Choroid plexus epithelial cell (primary cell): ENCODE measurements at regions not wholly inside any gene's neighbourhood (a gene's known extent, or its start where the extent isn't known, plus 50 kb on each side); places are given as distances from the start of the nearest gene placed in this dataset.

Source experiments
- DNase-seq: peaks from one replicate; pipeline ENCODE4 v3.0.0-alpha.2; 2010; ENCODE audit warnings: low read depth
- H3K4me3 ChIP-seq: 2 replicates; pipeline ENCODE4 v1.5.1; 2011; ENCODE audit warnings: low read depth, mild to moderate bottlenecking, control low read depth, low read length, moderate library complexity
- TF ChIP-seq, protein P1 (sequence below): conservative IDR thresholded peaks from 2 replicates; pipeline ENCODE4 v1.5.1; 2011; ENCODE audit warnings: low read depth, mild to moderate bottlenecking, control low read depth, inconsistent platforms, low read length, moderate library complexity

DNA sequence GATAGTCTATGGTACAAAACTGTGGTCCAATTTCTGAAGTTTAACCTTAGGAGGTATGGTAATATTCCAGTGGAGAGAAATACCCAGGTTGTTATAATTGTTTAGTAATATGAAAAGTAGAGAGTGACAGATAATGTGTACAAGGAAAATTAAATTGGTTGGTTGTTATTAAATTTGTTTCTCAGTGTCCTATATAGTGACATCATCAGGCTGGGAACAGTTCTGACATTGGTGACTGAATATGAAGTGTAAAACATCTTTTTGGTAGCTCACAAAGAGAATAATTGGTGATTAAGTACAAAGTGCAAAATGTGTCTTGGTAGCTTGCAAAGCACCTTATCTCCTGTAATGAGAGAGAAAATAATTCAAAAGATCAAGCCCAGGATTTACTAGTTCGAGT is 1806.1 kb upstream of the CDH6 start:
- TF ChIP-seq, protein P1, sequence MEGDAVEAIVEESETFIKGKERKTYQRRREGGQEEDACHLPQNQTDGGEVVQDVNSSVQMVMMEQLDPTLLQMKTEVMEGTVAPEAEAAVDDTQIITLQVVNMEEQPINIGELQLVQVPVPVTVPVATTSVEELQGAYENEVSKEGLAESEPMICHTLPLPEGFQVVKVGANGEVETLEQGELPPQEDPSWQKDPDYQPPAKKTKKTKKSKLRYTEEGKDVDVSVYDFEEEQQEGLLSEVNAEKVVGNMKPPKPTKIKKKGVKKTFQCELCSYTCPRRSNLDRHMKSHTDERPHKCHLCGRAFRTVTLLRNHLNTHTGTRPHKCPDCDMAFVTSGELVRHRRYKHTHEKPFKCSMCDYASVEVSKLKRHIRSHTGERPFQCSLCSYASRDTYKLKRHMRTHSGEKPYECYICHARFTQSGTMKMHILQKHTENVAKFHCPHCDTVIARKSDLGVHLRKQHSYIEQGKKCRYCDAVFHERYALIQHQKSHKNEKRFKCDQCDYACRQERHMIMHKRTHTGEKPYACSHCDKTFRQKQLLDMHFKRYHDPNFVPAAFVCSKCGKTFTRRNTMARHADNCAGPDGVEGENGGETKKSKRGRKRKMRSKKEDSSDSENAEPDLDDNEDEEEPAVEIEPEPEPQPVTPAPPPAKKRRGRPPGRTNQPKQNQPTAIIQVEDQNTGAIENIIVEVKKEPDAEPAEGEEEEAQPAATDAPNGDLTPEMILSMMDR: no peak
- no peak for DNase-seq
- no peak overlapping the region for H3K4me3 ChIP-seq

DNA sequence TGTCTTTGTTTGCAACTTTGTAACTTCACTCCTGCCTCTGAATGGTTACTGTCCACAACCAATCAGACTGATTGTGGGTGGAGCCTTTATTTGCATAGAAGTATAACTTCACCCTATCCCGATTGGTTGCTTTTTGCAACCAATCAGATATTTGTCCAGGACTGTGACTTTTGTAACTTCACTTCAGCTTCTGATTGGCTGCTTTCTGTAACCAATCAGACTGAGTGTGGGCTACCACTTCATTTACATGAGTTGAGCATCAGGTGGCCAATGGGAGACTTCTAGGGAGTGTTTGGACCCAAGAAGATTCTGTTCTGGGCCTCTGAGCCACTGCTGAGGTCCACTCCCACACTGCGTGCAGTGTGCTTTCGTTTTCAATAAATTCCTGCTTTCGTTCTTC is 1810.7 kb upstream of the CDH6 start:
- DNase-seq: no peak
- no peak overlapping the region for H3K4me3 ChIP-seq
- TF ChIP-seq, protein P1: no peak

DNA sequence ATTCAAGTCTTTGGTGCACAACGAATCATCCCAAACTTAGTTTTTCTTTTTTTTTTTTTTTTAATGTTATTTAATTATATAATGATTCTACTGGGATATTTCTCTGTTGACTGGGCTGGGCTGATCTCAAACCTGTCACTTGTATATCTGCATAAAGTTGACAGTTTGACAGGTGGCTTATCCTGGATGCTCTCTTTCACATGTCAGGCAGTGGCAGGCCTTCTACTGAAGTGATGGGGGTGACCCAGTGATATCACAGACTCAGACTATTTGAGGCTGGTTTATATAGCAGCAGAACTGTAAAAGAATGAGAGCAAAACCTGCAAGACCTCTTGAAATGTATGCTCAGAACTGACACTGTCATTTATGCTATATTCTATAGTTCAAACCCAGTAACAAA is 1813.5 kb upstream of the CDH6 start:
- TF ChIP-seq, protein P1: no peak
- no peak for DNase-seq
- no peak overlapping the region for H3K4me3 ChIP-seq

DNA sequence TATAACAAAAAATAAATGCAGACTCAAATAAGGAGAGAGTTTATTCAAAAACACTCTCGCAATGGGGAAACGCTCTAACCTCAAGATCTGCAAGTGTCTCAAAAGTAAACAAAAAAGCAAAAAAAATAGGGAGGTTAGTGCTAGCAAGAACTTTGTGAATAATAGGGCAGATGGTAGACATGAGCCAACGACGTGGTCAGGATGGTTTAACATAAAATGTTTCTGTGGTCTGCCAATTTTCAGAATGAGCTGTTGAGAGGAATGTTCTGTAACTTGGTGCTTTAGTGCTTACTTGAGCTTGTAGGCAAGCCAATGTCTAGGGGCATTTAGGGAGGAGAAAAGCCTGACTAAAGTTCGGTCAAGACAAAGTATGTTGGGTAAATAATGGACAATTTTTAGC is 1813.9 kb upstream of the CDH6 start:
- TF ChIP-seq, protein P1: no peak
- DNase-seq: no peak

DNA sequence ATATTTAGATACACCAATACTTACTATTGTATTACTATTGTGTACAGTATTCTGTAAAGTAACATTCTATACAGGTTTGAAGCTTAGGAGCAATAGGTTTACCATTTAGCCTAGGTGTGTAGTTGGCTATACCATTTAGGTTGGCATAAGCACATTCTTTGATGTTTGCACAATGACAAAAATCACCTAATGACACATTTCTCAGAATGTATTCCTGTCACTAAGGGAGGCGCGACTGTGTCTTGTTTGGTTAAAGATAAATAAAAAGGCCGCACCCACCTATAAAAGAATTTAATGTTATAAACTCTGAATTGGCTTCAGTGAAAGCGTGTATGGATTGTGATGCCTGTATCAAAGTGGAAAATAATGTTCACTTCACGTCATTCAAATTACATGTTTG is 1815.4 kb upstream of the CDH6 start:
- TF ChIP-seq, protein P1: no peak
- DNase-seq: no peak
- H3K4me3 ChIP-seq: no peak overlapping the region

More for the DNA sequence above, 1813.9 kb upstream of the CDH6 start:
- no peak overlapping the region for H3K4me3 ChIP-seq

DNA sequence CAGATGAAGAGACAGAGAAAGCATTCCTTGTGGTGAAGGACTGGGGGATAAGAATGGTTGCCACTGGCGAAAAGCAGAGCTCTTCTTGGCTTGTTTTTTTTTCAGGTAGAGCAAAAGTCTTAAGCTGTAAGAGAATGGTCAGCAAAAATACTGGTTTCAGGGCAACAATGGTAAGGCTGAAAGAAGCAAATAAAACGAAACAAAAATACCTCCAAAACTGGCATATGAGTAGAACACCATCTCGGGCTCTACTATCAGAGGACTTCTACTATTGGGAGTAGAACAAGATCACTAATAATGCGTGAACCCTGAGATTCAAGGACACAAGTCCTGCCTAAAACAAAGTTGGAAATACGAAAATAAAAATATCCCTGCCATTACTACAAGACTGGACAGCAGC is 1823.2 kb upstream of the CDH6 start:
- H3K4me3 ChIP-seq: no peak overlapping the region
- no peak for DNase-seq
- TF ChIP-seq, protein P1: no peak

DNA sequence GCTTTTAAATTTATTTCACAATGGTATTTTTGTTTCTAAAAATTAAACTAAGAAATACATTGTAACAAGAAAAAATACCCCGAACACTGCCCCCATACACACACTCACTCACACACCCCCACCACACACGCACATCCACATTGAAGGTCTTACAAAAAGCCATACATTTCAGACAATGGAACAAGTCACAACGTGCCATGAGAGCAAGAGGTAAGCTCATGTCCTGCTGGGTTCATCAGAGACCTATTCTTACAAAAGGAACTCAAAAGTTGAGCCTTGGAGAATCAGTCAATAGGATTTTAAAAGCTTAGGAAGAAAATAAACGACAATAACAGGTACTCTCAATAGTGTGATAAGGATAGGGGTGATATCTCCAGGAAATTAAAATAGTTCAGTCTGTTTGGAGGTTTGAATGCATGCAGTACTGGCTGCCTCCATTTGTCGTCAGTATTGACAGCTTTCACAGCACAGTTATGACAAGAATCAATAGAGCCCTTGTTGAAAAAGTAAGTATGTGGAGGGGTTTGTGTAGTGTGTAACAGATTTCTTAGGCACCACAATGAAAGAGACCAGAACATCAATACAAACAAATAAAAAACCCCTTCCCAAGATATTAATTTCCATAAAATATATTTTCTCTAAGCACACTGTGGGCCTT is 1826.2 kb upstream of the CDH6 start:
- no peak for DNase-seq
- no peak overlapping the region for H3K4me3 ChIP-seq
- TF ChIP-seq, protein P1: no peak
